8988T (cell line): ENCODE measurements at regions not wholly inside any gene's neighbourhood (a gene's known extent, or its start where the extent isn't known, plus 50 kb on each side); places are given as distances from the start of the nearest gene placed in this dataset.

Experiments used
- DNase-seq: peaks from one replicate; pipeline ENCODE4 v3.0.0; 2011

DNA sequence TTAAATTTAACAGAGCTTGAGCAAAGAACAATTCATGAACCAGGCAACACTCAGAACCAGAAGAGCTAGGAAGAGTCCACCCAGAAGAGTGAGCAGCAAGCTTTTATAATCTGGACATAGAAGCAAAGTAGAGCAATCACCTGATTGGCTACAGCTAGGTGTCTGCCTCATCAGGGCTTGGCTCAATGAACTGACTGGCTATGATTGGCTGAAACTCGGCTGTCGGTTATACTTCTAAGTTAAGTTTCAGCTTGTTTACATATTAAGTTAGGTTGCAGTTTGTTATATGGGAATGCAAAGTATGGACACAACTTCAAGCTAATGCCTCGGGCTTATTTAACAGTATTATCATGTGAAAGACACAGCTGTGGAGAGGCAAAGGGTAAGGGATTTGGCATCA lies 63.2 kb upstream of the NABP1 start:
- DNase-seq, result no peak

DNA sequence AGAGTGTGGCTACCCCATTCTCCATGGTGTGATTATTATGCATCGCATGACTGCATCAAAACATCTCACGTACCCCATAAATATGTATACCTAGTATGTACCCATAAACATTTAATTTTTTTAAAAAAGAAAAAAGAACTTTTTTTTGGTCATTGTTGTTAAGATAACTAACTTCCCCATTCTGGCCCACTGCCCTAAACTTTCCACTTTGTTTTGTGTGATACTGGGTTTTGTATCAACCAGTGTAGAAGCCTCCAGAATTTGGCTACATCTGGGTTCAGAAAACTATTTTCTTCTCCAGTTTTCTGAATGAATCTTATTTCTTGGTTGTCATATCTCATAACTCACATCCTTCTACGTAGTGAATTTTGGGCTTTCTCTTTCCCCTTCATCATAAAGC lies 62.3 kb upstream of the NABP1 start:
- no peak for DNase-seq

- DNase-seq, result no peak
These were observed 60.4 kb upstream of the NABP1 start for GRCh38 chr2:191617575-191617974.

- no peak for DNase-seq
These were observed 59.7 kb upstream of the NABP1 start for GRCh38 chr2:191618046-191618780.

DNA sequence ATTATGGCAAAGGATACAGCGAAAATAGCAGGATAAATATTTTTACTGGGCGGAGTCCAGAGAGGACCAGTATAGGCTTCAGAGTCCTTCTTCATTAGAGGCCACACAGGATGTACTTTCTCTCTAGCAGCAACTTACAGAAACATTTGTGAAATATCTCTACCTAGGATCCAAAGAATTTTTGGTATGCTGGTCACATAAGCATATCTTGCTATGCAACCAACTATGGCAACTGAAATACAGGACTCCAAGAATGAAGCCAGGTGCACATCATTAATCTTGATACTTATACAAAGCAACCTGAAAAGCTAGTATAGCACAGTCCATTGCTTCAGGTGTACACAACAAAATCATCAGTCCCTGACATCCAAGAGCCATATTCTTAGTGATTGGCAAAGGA lies 59.1 kb upstream of the NABP1 start:
- DNase-seq, result no peak

- DNase-seq, result no peak
These were observed 57.8 kb upstream of the NABP1 start for GRCh38 chr2:191620144-191620543.

DNA sequence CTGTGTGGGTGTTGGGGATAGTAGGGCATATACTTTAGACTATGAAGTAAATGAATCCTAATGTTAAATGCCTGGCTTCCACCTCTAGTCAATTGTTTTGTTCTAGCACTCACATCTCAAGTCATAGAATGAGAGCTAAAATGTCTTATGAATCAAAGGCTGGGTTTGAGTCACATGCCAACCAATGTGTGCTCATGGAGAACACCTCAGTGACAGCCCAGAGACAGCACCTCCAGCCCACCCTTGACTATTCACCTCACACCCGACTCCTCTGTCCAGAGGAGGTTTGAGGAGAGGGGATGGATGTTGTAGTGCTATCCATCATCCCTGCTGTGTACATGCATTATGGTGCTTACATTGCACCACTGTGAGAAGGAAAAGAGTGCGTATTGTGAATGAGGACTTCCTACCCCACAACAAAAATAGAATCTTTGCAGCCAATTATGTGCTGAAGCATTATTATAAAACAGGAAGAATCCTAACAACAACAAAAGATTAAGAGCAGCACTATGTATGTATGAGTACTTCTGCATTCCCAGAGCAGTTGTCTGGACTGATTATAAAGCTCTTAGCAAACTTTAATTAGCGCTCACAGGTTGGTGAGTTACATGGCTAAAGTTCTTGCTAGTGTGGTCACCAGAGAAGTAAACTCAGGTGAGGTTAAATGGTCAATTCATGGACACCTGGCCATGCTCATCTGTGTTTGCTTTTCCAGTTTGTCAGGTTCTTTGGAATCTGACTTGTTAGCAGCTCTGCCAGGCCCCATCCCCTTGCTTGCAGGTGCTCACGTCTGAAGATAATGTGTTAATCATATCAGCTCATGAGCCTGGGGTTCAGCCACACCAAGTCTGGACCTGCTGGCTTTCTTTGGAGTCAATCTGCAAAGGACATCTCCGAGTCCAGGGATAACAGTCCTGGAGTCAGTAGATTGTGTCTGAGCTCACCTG lies 55.3 kb upstream of the NABP1 start:
- no peak for DNase-seq

- no peak for DNase-seq
These were observed 52.9 kb upstream of the NABP1 start for GRCh38 chr2:191625016-191625415.

DNA sequence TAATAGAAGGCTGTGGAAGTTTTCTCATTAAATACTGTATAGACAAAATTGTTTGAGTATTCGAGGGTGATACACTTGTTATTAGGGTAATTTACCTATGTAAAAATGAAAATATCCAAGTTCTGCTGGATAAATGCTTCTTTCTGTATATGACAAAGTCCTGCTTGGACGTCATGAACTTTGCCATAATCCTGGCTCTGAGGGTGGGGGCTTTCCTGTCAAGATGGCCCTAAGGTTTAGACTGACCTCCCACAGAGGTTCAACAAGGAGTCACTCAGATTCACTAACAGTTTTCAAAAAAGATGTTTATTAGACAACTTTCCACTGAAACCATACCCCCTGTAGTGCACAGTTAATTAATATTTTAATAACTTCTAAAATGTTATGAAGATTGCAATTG lies 52.5 kb upstream of the NABP1 start:
- no peak for DNase-seq

GRCh38 chr2:191626497-191627151 lies 51.3 kb upstream of the NABP1 start:
- no peak for DNase-seq

DNA sequence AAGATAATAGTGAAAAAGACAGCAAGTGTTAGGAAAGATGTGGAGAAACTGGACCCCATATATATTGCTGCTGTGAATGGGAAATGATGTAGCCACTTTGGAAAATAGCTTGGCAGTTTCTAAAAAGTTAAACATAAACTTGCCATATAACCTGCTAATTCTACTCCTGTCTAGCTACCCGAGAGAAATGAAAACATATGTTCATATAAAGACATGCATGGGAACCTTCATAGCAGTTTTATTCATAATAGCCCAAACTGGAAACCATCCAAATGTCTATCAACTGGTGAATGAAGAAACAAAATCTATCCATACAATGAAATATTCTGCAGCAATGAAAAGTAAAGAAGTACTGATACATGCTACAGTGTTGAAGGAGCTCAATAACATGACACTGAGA lies 50.4 kb upstream of the NABP1 start:
- DNase-seq, result no peak
